H1 (cell line): ENCODE measurements at regions not wholly inside any gene's neighbourhood (a gene's known extent, or its start where the extent isn't known, plus 50 kb on each side); places are given as distances from the start of the nearest gene placed in this dataset.

Experiments used
- CTCF ChIA-PET: fragments of 300-600 bp; sonication (Branson Sonifier 250); formaldehyde crosslinking; loops from one replicate; lab custom pipeline; 2021; ENCODE audit not compliant: partially characterized antibody; lab: Charles Lee
- POLR2A ChIA-PET: fragments of 300-600 bp; sonication (Branson Sonifier 250); formaldehyde crosslinking; loops from one replicate; lab custom pipeline; 2021; ENCODE audit warnings: inconsistent platforms; ENCODE audit not compliant: partially characterized antibody; lab: Charles Lee
- DNase-seq, 2 experiments: peaks; one replicate each; pipeline versions ENCODE4 v3.0.0 to v3.0.0-alpha.2; 2010 to 2022; ENCODE audit warnings: low spot score in 2 of 2, low read depth in 1 of 2, mixed read lengths in 1 of 2
- FAIRE-seq: peaks from 2 replicates; lab custom pipeline; 2011; peaks lifted over from hg19 to GRCh38; lab: Jason Lieb, UNC
- H2AFZ ChIP-seq: 2 replicates; pipeline ENCODE4 v1.8.1; 2012; ENCODE audit warnings: low read length, inconsistent platforms
- H2AK5ac ChIP-seq: 2 replicates; pipeline ENCODE4 v1.6.1; 2013; ENCODE audit warnings: low read depth, low read length
- H2BK120ac ChIP-seq: replicated peaks from 2 replicates; pipeline ENCODE3; 2013; ENCODE audit warnings: low read depth, low read length, inconsistent platforms
- H2BK12ac ChIP-seq: 2 replicates; pipeline ENCODE4 v1.6.1; 2013; ENCODE audit warnings: low read depth, low read length
- H2BK15ac ChIP-seq: 2 replicates; pipeline ENCODE4 v1.6.1; 2013; ENCODE audit warnings: low read length
- H2BK20ac ChIP-seq: 2 replicates; pipeline ENCODE4 v1.6.1; 2013; ENCODE audit warnings: low read length
- H2BK5ac ChIP-seq: 2 replicates; pipeline ENCODE4 v1.6.1; 2013; ENCODE audit warnings: low read depth, low read length
- H3K14ac ChIP-seq: 2 replicates; pipeline ENCODE4 v1.6.1; 2013; ENCODE audit warnings: inconsistent platforms; ENCODE audit not compliant: insufficient read length
- H3K18ac ChIP-seq: 2 replicates; pipeline ENCODE4 v1.6.1; 2013; ENCODE audit warnings: low read length; ENCODE audit errors: extremely low read depth
- H3K23ac ChIP-seq: 2 replicates; pipeline ENCODE4 v1.6.1; 2013; ENCODE audit warnings: inconsistent platforms; ENCODE audit not compliant: insufficient read length
- H3K23me2 ChIP-seq: 2 replicates; pipeline ENCODE4 v1.6.1; 2013; ENCODE audit warnings: low read depth, low read length
- H3K27ac ChIP-seq: 2 replicates; pipeline ENCODE4 v1.6.1; 2011; ENCODE audit warnings: low read depth, low read length, inconsistent platforms
- H3K27me3 ChIP-seq, 4 experiments: replicated peaks in 1 of 4; 1 replicate in 1 of 4; 2 replicates in 3 of 4; pipeline versions ENCODE4 v1.6.1 to v1.8.1; 2011 to 2013; ENCODE audit warnings: low read length in 3 of 4, mild to moderate bottlenecking in 3 of 4, inconsistent platforms in 2 of 4, mixed read lengths in 2 of 4, moderate library complexity in 1 of 4; ENCODE audit not compliant: control insufficient read depth in 3 of 4, insufficient read depth in 3 of 4; ENCODE audit errors: extremely low read depth in 1 of 4
- H3K36me3 ChIP-seq, 4 experiments: 2 replicates each; pipeline versions ENCODE4 v1.6.1 to v1.8.1; 2011 to 2013; ENCODE audit warnings: mild to moderate bottlenecking in 4 of 4, low read length in 3 of 4, moderate library complexity in 2 of 4, control low read depth in 1 of 4, inconsistent platforms in 1 of 4; ENCODE audit not compliant: insufficient read depth in 4 of 4, control insufficient read depth in 2 of 4
- H3K4ac ChIP-seq: replicated peaks from 2 replicates; pipeline ENCODE3; 2013; ENCODE audit warnings: low read length, low read depth, mixed read lengths, inconsistent platforms; ENCODE audit not compliant: insufficient read length
- H3K4me1 ChIP-seq, 4 experiments: replicated peaks in 1 of 4; 1 replicate in 1 of 4; 2 replicates in 3 of 4; pipeline versions ENCODE4 v1.6.1 to v1.8.1; 2011 to 2013; ENCODE audit warnings: low read length in 3 of 4, inconsistent platforms in 2 of 4, mixed read lengths in 1 of 4; ENCODE audit not compliant: insufficient read depth in 4 of 4, control insufficient read depth in 3 of 4
- H3K4me2 ChIP-seq, 2 experiments: 2 replicates each; pipeline versions ENCODE4 v1.6.1 to v1.8.1; 2011 to 2013; ENCODE audit warnings: low read depth in 2 of 2, low read length in 2 of 2, control low read depth in 1 of 2, inconsistent platforms in 1 of 2, mild to moderate bottlenecking in 1 of 2; ENCODE audit not compliant: insufficient read depth in 1 of 2
- H3K4me3 ChIP-seq, 4 experiments: fragments of 200-600, 300-600 bp in 1 of 4; sonication (generic), shearing (Covaris generic), sonication (Bioruptor Twin) in 1 of 4; 2 replicates each; pipeline versions ENCODE4 v1.5.1 to v1.8.1; 2011 to 2016; ENCODE audit warnings: low read length in 4 of 4, low read depth in 3 of 4, control low read depth in 2 of 4, inconsistent platforms in 2 of 4, mild to moderate bottlenecking in 2 of 4, mixed read lengths in 1 of 4, moderate library complexity in 1 of 4; ENCODE audit not compliant: insufficient read depth in 2 of 4; ENCODE audit errors: extremely low read depth in 1 of 4
- H3K56ac ChIP-seq: replicated peaks from 2 replicates; pipeline ENCODE3; 2013; ENCODE audit warnings: low read depth, mild to moderate bottlenecking, mixed read lengths, low read length, inconsistent platforms; ENCODE audit not compliant: insufficient read length
- H3K79me1 ChIP-seq: 2 replicates; pipeline ENCODE4 v1.6.1; 2013; ENCODE audit warnings: low read depth, low read length, control low read depth
- H3K79me2 ChIP-seq, 2 experiments: 2 replicates each; pipeline versions ENCODE4 v1.6.1 to v1.8.1; 2012 to 2013; ENCODE audit warnings: low read length in 2 of 2, mild to moderate bottlenecking in 2 of 2, inconsistent platforms in 1 of 2; ENCODE audit not compliant: insufficient read depth in 2 of 2, control insufficient read depth in 1 of 2
- H3K9ac ChIP-seq, 4 experiments: replicated peaks in 1 of 4; 1 replicate in 1 of 4; 2 replicates in 3 of 4; pipeline versions ENCODE4 v1.6.1 to v1.8.1; 2011 to 2013; ENCODE audit warnings: low read depth in 3 of 4, low read length in 3 of 4, control low read depth in 2 of 4, mild to moderate bottlenecking in 2 of 4, moderate library complexity in 2 of 4, inconsistent platforms in 1 of 4; ENCODE audit errors: extremely low read depth in 1 of 4
- H3K9me3 ChIP-seq, 2 experiments: 2 replicates each; pipeline versions ENCODE4 v1.6.1 to v1.8.1; 2012 to 2013; ENCODE audit warnings: mild to moderate bottlenecking in 2 of 2, moderate library complexity in 2 of 2, control low read depth in 1 of 2, inconsistent platforms in 1 of 2, low read depth in 1 of 2, low read length in 1 of 2, mixed read lengths in 1 of 2; ENCODE audit not compliant: insufficient read depth in 2 of 2
- H4K20me1 ChIP-seq, 2 experiments: replicated peaks in 1 of 2; 2 replicates each; pipeline versions ENCODE3 to v1.8.1; 2011 to 2013; ENCODE audit warnings: inconsistent platforms in 2 of 2, low read length in 2 of 2, mild to moderate bottlenecking in 1 of 2; ENCODE audit not compliant: insufficient read depth in 2 of 2, control insufficient read depth in 1 of 2
- H4K5ac ChIP-seq: 2 replicates; pipeline ENCODE4 v1.6.1; 2013; ENCODE audit warnings: low read length, low read depth, mixed read lengths, inconsistent platforms; ENCODE audit not compliant: insufficient read length
- H4K8ac ChIP-seq: 2 replicates; pipeline ENCODE4 v1.8.0; 2013; ENCODE audit warnings: mild to moderate bottlenecking, moderate library complexity, low read length, inconsistent platforms; ENCODE audit not compliant: insufficient read depth; ENCODE audit errors: extremely low read depth
- H4K91ac ChIP-seq: replicated peaks from 2 replicates; pipeline ENCODE3; 2013; ENCODE audit warnings: low read length, mixed read lengths, inconsistent platforms; ENCODE audit not compliant: insufficient read length
- BRCA1 ChIP-seq: IDR thresholded peaks from 2 replicates; pipeline ENCODE4 v1.6.1; 2012; ENCODE audit warnings: low read depth, low read length, improper control_type of control experiment
- whole genome bisulfite sequencing, 2 experiments: shearing (Covaris generic) in 1 of 2; methylation state at CpG; one replicate each; pipeline versions ENCODE4 v1.1.6 to v1.1.7; 2013 to 2015; ENCODE audit warnings: low lambda C conversion rate in 2 of 2, mixed read lengths in 2 of 2, inconsistent platforms in 1 of 2, low coverage in 1 of 2, missing lambda C conversion rate in 1 of 2; ENCODE audit not compliant: insufficient replicate concordance in 2 of 2, insufficient coverage in 1 of 2, insufficient read length in 1 of 2; ENCODE audit errors: extremely low coverage in 1 of 2, missing lambda C conversion rate in 1 of 2; 5-methylcytosine and 5-hydroxymethylcytosine counted together

DNA sequence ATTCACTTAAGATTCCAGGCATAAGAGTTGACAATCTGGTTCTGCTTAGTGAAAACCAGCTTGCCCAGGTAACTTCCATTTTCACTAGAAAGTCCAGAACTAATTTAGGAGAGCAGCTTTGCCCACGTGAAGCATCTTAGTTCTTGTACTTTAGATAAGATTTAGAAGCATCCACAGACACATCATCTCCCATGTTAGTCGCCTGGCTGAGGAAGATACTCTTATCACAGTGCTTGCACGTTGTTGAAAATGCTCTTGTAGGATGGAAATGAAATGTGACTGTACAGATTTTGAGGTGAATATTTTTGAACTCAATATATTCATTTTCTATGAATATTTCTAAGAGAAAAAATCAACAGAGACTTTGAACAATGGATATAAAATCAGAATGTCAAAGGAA lies 159.7 kb downstream of the SOCS6 start:
- Histone ChIP-seq H4K5ac (no peak overlapping the region), H3K4me3 (no peak overlapping the region), H3K79me2 (no peaks in the 10 kb centered on the region), H3K23me2 (no peaks in the 10 kb centered on the region), H3K9ac (no peak overlapping the region), H3K14ac (no peak overlapping the region), H3K23ac (no peak overlapping the region), H3K4ac (no peak overlapping the region), H2BK12ac (no peak overlapping the region), H2BK15ac (no peak overlapping the region), H2BK5ac (no peak overlapping the region), H2BK120ac (no peak overlapping the region), H4K20me1 (no peaks in the 10 kb centered on the region), H3K18ac (no peak overlapping the region), H2AK5ac (no peak overlapping the region), H3K27ac (no peak overlapping the region), H3K4me2 (no peak overlapping the region), H2AFZ (no peak overlapping the region), H2BK20ac (no peak overlapping the region), H3K4me1 (peaks cover 0 to 6% (median 0%) of the 10 kb centered on the region in 4 experiments; a peak in 2 of 7 replicates), H3K9me3 (no peaks in the 10 kb centered on the region), H3K56ac (no peak overlapping the region), H4K8ac (no peak overlapping the region), H3K36me3 (no peaks in the 10 kb centered on the region), H3K27me3 (no peaks in the 10 kb centered on the region), H3K79me1 (no peaks in the 10 kb centered on the region), H4K91ac (no peak overlapping the region)
- no peak for DNase-seq
- no peak for FAIRE-seq
- POLR2A ChIA-PET, result no interaction called here
- CTCF ChIA-PET, result interaction anchor here (0.6 to 7.8 kb wide), 9 partner anchors 8 to 277 kb away, joined by 3 to 84 read pairs (median 4); no protein-coding TSS in a partner anchor
- 89% methylated on average over 3 of the region's 3 CpGs; no CpG with 5 or more reads in 1 of the 2 experiments for whole genome bisulfite sequencing, 2 experiments
- no peak for TF ChIP-seq BRCA1
